HEK293 (cell line): ENCODE measurements at regions not wholly inside any gene's neighbourhood (a gene's known extent, or its start where the extent isn't known, plus 50 kb on each side); places are given as distances from the start of the nearest gene placed in this dataset.
"Not testable (repeated sequence)": the region's sequence is repeated elsewhere in the genome, so short reads cannot be mapped to it uniquely, and the experiment has no call there.

ENCODE experiments used
- CTCF ChIP-seq: fragments of 450-650 bp; formaldehyde crosslinking; IDR thresholded peaks from 2 replicates; pipeline ENCODE4 v1.5.1; 2016; ENCODE audit warnings: missing biosample characterization, missing genetic modification characterization
- ZFP69B ChIP-seq: fragments of 450-650 bp; formaldehyde crosslinking; IDR thresholded peaks from 2 replicates; pipeline ENCODE4 v1.5.1; 2016; ENCODE audit warnings: missing biosample characterization, missing genetic modification characterization
- ZNF148 ChIP-seq: fragments of 450-650 bp; formaldehyde crosslinking; IDR thresholded peaks from 2 replicates; pipeline ENCODE4 v1.5.0; 2017; ENCODE audit warnings: missing biosample characterization, missing genetic modification characterization, borderline replicate concordance
- ZNF274 ChIP-seq, 2 experiments: fragments of 200-500 bp in 1 of 2; fragments of 450-650 bp in 1 of 2; sonication (Bioruptor generic) in 1 of 2; formaldehyde crosslinking in 1 of 2; IDR thresholded peaks; 2 replicates each; pipeline versions ENCODE4 v1.5.1 to v1.6.1; 2014 to 2016; ENCODE audit warnings: borderline replicate concordance in 1 of 2, inconsistent platforms in 1 of 2, low read length in 1 of 2, missing biosample characterization in 1 of 2, missing genetic modification characterization in 1 of 2
- ZNF292 ChIP-seq: fragments of 450-650 bp; formaldehyde crosslinking; IDR thresholded peaks from 2 replicates; pipeline ENCODE4 v1.5.1; 2016; ENCODE audit warnings: low read depth, missing biosample characterization, missing genetic modification characterization, borderline replicate concordance
- ZNF626 ChIP-seq: fragments of 450-650 bp; sonication (Bioruptor Pico); formaldehyde crosslinking; IDR thresholded peaks from 2 replicates; pipeline ENCODE4 v1.5.1; 2018; ENCODE audit warnings: missing biosample characterization, missing genetic modification characterization, inconsistent platforms
- ZNF785 ChIP-seq: fragments of 450-650 bp; formaldehyde crosslinking; IDR thresholded peaks from 2 replicates; pipeline ENCODE4 v1.5.1; 2016; ENCODE audit warnings: missing biosample characterization, missing genetic modification characterization

GRCh38 chr1:213711833-213712490 lies 275.8 kb upstream of the PROX1 start:
- TF ChIP-seq ZNF626 (tag by site-specific recombination); CTCF; ZNF785 (tag by site-specific recombination); ZFP69B (tag by site-specific recombination); ZNF148 (tag by site-specific recombination); ZNF274 (IDR thresholded peaks at IDR 0.05; ENCODE audit: low read length); ZNF274 (tag by site-specific recombination; IDR thresholded peaks at IDR 0.05; ENCODE audit: borderline replicate concordance); ZNF292: not testable (repeated sequence)
